Stimulated activated CD4-positive, alpha-beta T cell treated with anti-CD3 and anti-CD28 coated beads, Interleukin-2, amount 100 ng/mL, for 24 hours (primary cell): ENCODE measurements at regions not wholly inside any gene's neighbourhood (a gene's known extent, or its start where the extent isn't known, plus 50 kb on each side); places are given as distances from the start of the nearest gene placed in this dataset.

ENCODE experiments used
- DNase-seq, 2 donors: peaks; one replicate each; pipeline ENCODE4 v3.0.0-alpha.2; 2020

- peak in 1 of 2 donors; percentile 14 for DNase-seq
Observed at GRCh38 chr1:244353551-244354091, 98.1 kb downstream of the ADSS2 start.

- no peak for DNase-seq
Observed at GRCh38 chr1:244354810-244355278, 96.9 kb downstream of the ADSS2 start.

- DNase-seq, result no peak
Observed at GRCh38 chr1:244356376-244356775, 95.3 kb downstream of the ADSS2 start.
